Adrenal gland (tissue), 5 donors: ENCODE measurements at regions not wholly inside any gene's neighbourhood (a gene's known extent, or its start where the extent isn't known, plus 50 kb on each side); places are given as distances from the start of the nearest gene placed in this dataset.

Source experiments
- CTCF ChIP-seq, 6 experiments: fragments of 450-650 bp in 4 of 6; fragments of 200-600 bp in 2 of 6; sonication (generic) in 1 of 6; IDR thresholded peaks; 1 replicate in 5 of 6; 2 replicates in 1 of 6; pipeline versions ENCODE4 v1.5.1 to v1.8.0; 2016 to 2021; ENCODE audit warnings: antibody characterized with exemption in 6 of 6, mild to moderate bottlenecking in 2 of 6, moderate library complexity in 1 of 6
- POLR2A ChIP-seq, 2 donors: fragments of 450-650 bp; IDR thresholded peaks; one replicate each; pipeline ENCODE4 v1.6.1; 2017; ENCODE audit warnings: antibody characterized with exemption in 2 of 2, mild to moderate bottlenecking in 2 of 2, moderate library complexity in 1 of 2
- donor health status: DM: no; HTN: no; CAD: no.

GRCh38 chr15:91553196-91553854, 300.2 kb upstream of the SLCO3A1 start:
- TF ChIP-seq CTCF (IDR thresholded peaks at IDR 0.05) (no peak), POLR2A (IDR thresholded peaks at IDR 0.05) (no peak)
